ENCODE measurements at regions not wholly inside any gene's neighbourhood (a gene's known extent, or its start where the extent isn't known, plus 50 kb on each side); places are given as distances from the start of the nearest gene placed in this dataset.

DNA sequence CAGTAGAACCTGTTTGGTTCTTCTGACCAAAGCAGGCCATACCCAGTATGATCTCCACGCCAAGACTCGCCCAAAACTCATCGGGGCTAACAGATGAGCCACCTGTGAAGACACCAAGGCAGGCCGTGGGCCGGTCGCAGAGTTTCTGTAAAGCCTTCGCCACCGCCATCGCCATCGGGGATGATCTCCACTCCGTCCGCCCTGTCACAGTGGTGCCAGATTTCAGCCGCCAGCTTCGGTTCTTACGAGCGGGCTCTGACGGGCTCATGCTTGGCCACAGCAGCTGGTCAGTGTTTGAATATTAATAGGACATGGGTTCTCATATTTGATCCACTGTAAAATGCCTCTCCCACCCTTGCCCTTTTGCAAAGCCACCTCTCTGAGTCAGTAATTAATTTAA lies 113.2 kb upstream of the TMEM132D start:
- DNase-seq (ENCODE audit: insufficient read length, low spot score) = no peak
- no peak for FAIRE-seq

DNA sequence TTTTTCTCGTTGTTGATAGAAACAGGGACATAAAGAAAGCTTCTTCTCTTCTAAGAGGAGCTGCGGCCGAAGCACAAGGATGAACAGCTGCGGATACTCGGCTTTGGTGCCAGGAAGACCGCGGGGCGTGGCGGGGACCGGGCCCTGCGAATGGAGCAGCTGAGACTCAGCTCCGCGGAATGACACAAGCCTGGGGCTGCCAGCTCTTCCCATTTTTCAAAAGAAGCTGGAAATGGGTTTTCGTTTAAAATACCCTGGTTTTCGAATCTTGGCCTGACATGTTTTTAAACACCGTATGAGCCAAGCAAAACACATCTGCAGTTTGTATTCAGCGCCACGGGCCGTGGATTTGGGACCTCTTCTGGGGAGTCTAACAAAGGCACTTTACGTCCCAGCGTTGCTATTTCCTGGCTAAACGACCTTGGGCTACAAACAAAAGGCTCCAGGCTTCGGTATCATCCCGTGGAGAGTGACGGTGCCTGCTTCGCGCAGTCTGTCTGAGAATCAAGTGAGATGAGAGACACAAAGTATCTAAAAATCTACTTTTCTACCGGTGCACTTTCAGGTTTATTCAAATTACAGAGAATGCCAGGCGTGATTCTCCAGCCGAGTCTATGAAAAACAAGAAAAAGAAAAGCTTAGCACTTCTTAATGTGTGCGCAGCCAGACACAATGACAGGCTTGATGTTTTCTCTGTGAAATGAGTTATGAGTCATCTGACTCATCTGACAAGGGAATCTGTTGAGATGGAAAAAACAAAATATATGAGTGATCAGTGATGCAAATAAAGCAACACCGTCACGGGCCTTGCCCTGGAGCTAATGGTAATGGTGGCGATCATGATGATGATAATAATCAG lies 114.0 kb upstream of the TMEM132D start:
- DNase-seq (ENCODE audit: insufficient read length, low spot score) (no peak), FAIRE-seq (no peak)

DNA sequence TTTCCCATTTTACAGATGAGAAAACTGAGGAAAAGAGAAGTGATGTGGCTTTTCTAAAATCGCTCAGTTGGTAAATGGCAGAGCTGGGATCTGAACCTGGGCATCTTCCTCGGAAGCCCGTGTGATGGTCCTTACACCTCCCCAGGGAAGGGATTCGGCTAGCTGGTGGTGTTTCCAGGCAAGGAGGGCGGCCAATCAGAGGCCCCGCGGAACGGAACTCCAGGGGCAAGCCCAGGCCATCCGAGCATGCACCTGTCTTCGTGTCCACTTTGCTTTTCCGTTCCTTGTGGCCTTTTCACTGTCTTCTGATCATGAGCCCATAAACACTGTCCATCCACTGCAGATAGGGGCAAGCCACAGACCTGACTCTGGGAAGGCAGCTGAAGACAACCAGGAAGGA lies 114.8 kb upstream of the TMEM132D start:
- DNase-seq (ENCODE audit: insufficient read length, low spot score) (no peak), FAIRE-seq (no peak)

DNA sequence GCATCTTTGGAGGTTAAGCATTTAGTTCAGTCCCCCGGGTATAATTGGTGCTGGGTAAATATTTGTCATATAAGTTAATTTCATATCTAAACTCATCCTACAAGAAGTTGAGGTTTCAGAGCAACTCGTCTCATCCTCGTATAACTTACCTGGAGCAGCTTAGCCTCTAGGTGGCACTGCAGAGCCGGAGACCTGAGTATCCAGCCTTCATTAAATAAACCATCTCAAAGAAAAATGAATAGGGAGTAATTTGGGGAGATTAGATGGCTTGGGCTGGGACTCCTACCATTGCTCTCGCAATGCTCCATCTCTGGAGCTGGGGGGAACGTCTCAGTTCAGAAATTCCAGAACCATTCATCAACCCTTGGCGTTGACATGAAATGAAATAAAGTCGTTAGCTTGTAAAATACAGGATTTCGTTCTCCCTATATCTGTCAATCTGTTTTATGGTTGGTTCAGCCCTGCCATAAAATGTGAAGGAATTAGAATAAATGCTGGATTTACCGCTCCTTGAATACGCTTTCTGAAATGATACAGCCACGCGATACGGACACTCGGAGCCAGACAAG lies 122.9 kb upstream of the TMEM132D start:
- DNase-seq (ENCODE audit: insufficient read length, low spot score) (peak; percentile 36), FAIRE-seq (no peak)

DNA sequence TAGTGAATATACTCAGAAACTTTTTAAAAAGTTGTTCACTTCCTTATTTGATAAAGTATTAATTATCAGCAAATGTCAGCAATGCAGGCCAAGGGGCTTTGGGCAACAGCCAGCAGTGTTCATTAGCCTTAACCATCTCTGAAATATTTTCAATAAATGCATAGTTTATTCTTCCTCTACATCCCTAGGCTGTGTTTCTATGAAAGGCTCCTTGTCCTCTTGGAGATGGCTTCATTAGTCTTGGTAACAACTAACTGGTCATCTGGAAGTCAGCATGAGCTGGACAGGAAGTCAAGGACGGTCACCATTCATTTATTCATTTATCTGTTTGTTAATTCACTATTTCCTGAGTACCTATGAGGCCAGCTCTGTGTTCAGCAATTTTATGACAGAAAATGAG lies 124.0 kb upstream of the TMEM132D start:
- DNase-seq (ENCODE audit: insufficient read length, low spot score) = no peak
- no peak for FAIRE-seq

DNA sequence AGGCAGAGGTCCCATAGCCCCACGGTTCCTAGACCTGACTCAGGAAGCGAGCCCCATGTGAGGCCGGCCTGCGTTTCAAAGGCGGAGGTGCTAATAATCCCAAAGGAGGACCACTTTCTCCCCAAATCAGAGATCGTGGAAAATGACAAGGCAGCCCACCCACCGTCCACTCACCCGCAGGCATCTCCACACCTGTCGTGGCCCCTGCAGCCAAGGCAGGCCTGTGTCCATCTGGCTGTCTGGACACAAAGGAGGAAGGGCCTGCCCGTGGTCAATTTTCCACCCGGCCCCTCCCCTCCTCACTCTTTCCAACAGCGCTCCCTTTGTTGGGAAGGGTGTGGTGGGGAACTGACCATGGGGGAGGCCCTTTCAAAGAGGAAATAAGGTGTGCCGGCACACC lies 125.3 kb upstream of the TMEM132D start:
- DNase-seq (ENCODE audit: insufficient read length, low spot score) = no peak
- FAIRE-seq = no peak

DNA sequence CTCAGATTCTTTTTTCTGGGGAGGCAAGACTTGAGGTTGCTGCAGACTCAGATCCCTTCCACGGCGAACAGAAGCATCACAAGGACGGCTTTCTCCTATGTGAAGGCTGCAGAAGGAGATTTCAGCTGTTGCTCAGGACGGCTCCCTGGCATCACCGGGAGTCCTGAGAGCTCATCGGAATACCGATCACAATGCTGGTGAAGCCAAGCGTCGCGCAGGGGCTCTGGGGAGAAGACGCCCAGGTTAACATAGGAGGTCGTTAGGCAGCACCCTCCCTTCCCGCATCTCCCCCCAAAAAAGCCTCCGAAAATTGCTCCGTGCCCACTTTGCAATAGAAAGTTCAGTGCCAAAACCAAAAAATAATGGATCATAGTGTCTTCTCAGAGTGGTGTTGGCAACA lies 127.2 kb upstream of the TMEM132D start:
- no peak for FAIRE-seq
- DNase-seq (ENCODE audit: insufficient read length, low spot score) = no peak

DNA sequence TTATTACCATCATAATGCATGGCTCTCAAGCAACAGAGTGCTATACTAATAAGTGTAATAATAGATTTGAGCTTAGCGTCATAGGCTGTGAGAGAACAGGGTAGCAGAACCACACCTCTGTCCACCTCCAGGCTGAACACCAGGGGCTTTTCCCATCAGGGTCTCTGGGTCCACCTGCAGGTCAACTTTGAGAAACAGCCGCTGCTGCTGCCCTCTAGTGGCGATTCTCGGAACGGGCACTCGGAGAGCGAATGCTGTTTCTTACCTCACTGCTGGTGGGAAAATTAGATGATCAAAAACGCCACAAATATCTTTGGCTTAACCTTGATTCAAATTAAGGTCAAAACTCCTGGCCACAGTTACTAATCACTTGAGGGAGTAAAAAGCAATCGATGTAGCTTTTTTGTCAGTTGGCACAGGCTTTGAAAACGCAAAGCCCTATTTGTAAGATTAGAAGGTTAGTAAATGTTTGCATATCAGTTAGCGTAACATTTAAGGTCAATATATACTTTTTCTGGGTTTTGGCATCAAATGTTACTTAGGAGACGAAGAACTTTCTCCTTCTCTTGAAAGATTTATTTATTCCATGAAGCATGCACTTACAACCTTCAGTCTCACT lies 127.9 kb upstream of the TMEM132D start:
- DNase-seq (ENCODE audit: insufficient read length, low spot score) = peak; percentile 56
- FAIRE-seq = peak; percentile 86

DNA sequence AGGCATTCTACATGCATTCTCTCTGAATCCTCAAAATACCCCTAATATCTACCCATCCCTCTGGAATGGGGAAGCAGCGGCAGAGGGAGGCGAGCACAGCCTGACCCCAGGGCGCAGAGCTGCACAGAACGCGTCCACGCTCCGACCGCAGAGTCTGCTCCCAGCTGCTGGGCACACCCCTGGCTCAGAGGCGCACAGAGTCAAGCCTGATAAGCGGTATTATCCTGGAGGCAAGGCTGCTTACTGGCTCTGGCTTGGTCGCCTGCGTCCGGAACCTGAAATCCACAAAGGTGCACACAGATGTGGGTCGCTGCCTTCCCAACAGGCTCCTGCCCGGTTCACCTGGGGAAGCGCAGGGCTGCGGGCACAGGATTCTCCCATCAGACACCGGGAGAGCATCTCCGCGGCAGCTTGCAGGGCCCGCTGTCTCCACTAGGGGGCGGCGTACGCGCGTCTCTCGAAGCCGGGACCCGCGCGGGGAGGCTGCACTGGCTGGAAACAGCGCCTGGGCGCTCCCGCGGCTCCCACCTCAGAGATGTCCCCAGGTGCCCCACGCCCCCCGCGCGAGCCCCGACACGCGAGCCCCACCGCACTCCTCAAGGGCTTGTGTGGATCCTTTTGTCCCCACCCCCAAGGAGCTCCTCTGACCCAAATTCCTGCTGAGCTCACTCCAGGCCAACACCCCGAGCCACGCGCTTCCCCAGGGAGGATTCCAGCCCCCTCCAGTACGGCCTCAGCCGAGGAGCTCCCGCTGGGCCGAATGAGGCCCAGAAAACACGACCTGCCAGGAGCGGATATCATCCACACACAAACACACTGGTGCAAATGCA lies 120.1 kb upstream of the FZD10 start:
- no peak for DNase-seq (ENCODE audit: insufficient read length, low spot score)

DNA sequence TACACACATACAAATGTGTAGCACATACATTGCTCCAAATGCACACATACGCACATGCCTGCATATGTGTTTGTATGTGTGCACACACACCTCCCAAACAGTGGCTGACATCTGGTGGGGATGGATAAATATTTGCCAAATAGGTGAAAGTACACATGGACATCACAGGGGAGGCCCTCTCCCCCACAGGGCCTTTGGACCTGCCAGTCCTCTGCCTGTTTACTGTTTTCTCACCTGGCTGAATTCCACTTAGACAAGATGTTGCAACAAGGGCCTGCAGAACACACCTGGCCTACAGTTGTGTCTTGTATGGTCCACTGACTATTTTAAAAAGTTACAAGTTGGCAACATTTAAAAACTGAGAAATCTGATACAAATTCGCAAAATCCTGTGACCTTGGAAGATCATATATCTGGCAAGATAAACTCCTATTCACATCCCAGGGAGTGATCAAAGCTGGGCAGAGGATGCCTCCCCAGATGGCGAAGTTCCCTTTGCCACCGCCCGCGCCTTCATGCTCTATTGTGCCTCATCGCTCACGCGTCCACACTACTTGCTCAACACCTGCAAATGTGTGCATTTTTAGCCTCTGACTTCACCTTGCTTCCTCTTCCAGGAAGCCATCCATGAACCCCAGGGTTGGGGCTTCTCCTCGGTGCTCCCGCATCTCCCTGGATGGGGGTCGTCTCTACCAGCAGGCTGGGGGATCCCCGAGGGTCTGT lies 118.4 kb upstream of the FZD10 start:
- FAIRE-seq (no peak), DNase-seq (ENCODE audit: insufficient read length, low spot score) (no peak)

More for the DNA sequence above, 120.1 kb upstream of the FZD10 start:
- FAIRE-seq = no peak

DNA sequence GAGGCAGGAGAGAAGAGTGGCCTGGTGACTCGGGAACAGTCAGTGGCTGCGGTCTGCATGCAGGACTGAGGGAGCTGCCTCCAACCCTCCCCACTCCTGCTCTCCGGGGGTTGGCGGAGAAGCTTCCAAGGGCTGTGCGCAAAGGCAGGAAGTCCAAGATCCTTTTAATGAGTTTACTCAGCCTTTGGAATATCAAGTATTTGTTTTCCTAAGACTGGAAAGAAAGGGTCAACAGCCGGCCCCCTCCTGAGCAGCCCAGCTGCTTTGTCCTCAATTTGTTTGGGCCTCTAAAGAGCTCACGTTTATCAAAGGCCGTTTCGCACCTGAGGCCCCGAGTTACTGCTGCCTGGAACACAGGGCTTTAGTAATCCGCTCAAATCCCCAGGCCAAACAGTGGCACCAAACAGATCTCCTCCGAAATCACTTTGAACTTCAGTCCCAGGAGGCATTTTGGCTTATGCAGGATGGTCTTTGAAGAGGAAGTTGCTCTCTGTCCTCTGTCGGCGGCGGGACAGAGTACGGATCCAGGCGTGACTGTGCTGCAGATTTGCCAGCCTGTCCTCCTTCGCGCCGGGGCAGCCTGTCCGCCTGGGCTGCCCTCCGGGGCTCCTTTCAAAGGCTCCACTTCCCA lies 117.2 kb upstream of the FZD10 start:
- DNase-seq (ENCODE audit: insufficient read length, low spot score) = no peak
- no peak for FAIRE-seq

DNA sequence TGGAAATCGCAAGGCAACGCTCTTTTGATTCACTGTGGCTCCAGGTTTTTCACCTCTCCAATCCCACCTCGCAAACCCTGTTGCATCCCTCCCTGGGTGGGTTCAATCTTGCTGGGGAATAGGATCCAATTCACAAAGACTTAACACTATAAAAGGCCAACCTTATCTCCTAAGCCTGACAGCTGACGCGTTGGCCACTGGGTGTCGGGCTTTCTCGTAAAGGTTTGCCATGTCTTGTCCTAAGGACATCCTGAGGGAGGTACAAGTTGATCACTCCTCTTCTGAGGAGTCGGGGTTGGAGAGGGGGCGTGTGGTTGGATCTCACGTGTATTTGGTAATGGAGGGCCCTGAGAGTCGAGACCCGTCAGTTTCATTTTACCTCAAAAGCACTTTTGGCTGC lies 112.6 kb upstream of the FZD10 start:
- DNase-seq (ENCODE audit: insufficient read length, low spot score) (no peak), FAIRE-seq (no peak)

DNA sequence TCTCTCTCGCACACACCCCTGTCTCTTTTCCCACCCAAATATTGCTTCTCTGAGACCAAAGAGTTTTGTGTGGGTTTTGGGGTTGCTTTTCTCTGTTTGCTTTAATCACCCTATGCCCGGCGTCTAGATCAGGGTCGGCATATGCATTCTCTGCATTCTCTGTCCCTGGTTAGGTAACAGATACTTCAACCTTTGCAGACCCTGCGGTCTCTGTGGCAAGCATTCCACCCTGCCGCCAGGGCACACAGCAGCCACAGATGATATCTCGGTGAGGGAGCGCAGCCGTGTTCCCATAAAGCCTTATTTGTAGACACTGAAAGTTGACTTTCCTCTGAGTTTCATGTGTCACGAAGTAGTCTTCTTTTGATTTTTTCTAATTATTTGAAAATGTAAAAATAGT lies 110.4 kb upstream of the FZD10 start:
- DNase-seq (ENCODE audit: insufficient read length, low spot score) (no peak), FAIRE-seq (no peak)

DNA sequence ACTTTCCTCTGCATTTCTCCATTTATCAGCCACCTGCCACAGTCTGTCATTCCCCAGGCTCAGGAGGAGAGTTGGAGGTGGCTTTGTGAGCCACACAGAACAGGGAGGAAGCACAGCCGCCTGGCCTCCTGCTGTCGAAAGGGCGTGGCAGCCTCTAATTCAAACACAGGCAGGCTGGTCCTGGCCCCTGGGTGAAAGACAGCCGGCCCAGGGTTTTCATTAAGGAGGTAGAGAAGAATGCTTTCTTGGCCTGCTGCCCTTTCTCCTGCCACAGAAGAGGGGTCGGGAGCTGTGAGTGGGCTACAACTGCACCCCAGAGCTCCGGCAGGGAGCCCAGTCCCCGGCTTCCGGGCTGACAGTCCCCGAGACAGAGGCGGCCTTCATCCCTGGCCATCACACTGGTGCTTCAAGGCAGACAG lies 108.6 kb upstream of the FZD10 start:
- FAIRE-seq (no peak), DNase-seq (ENCODE audit: insufficient read length, low spot score) (no peak)

DNA sequence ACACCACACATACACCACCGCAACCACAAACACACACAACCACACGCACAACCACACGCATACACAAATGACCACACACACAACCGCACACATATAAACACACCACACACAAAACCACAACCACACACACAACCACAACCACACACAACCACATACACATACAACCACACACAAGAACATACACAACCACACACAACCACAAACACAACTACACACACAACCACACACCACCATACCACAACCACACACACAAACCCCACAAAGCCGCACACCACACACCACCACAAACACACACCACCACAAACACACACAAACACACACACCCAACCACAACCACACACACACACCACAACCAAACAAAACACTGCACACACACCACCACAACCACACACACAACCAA lies 107.5 kb upstream of the FZD10 start:
- FAIRE-seq (no peak), DNase-seq (ENCODE audit: insufficient read length, low spot score) (no peak)

DNA sequence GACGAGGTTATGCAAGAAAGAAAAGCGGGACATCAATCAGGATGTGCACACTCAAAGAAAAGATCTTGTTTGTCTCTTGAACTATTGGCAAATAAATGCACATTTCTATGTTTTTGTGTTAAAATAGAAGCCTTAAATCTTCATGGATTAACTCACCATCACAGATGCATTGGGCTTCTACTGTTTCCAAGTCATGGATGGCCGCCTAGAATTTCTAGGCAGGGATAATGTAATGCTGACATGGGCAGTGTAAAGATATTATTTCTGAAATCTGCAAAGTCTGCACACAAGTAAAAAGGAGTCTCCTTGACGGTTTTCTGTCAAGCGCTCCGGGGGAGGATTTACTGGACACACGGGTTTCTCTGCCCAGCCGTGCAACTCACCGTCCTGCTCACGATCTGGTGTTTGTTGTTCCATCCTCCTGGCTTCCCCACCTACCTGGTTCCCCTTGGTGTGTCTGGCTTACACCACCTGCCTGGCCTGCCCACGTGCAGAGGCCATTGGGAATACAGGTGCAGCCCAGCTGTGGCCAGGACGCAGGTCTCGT lies 103.3 kb upstream of the FZD10 start:
- DNase-seq (ENCODE audit: insufficient read length, low spot score) (no peak), FAIRE-seq (no peak)

DNA sequence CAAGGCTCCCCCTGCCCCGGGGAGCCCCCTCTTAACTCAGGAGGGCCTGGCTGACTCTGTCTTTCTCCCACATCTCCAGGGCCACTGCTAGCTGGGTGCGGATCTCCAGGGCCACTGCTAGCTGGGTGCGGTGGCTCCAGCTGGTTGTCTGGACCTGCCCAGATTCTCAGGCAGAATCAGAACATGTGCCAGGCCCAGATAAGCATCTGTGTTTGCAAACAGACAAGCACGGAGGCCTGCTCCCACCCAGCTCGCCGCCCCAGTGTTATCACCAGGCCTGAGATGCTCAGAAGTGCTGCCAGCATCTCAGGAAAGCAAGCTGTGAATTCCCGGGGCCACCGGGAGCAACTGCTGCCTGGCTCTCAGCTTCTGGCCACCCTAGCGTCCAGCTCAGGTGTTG lies 98.4 kb upstream of the FZD10 start:
- no peak for FAIRE-seq
- no peak for DNase-seq (ENCODE audit: insufficient read length, low spot score)

DNA sequence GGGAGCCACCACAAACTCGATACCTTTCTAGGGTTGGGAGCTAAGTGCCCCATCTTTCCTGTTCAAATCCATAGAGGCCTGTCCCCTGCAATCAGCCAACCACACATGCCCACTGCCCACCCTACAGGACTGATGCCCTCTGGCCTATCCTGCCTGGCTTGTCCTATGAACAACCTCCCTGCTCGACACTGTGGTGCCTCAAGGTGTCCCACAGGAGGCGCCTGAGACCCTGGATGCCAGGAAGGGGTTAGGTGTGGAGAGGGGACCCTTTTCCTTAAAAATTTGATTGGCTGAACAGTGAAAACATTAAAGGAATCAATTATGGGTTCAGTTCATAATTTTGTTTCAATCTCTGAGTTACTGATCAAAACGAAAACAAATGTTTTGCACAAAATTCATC lies 97.3 kb upstream of the FZD10 start:
- no peak for FAIRE-seq
- DNase-seq (ENCODE audit: insufficient read length, low spot score) = no peak

DNA sequence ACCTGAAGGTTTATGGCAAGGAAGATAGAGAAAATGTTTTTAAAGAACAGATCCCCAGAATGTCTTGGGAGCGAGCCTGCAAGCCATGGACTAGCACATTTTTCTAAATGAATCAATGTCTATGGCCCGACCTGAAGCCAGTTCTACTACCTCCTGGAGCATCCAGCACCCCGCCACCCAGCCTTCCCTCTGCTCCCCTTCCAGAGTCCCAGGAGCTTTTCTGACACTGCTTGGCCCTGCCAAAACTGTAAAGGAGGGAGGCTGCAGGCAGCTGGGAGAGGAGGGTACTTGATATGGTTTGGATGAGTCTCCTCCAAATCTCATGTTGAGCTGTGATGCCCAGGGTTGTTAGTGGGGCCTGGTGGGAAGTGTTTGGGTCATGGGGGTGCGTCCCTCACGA lies 95.5 kb upstream of the FZD10 start:
- no peak for DNase-seq (ENCODE audit: insufficient read length, low spot score)
- FAIRE-seq = no peak

DNA sequence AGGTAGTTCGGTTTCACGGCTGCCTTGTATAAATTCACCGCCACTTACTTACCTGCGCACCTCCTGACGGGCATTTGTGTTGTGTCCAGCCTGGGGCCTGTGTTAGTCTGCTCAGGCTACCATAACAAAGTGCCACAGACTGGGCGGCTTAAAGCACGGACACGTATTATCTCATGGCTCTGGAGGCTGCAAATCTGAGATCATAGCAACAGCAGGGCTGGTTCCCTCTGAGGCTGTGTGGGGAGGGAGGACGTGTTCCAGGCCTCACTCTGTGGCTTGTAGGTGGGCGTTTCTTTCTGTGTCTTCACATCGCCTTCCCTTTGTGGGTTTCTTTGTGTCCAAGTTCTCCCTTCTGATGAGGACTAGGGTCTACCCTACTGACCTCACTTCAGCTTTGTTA lies 93.5 kb upstream of the FZD10 start:
- FAIRE-seq (no peak), DNase-seq (ENCODE audit: insufficient read length, low spot score) (no peak)

Measured in GM19239 (cell line).